Endothelial cell of umbilical vein (primary cell): ENCODE measurements at regions not wholly inside any gene's neighbourhood (a gene's known extent, or its start where the extent isn't known, plus 50 kb on each side); places are given as distances from the start of the nearest gene placed in this dataset.

Experiments used
- EZH2 ChIP-seq: IDR thresholded peaks from 2 replicates; pipeline ENCODE4 v1.6.1; 2012; ENCODE audit warnings: borderline replicate concordance, low read depth, mild to moderate bottlenecking, moderate library complexity, low read length, inconsistent platforms; ENCODE audit not compliant: severe bottlenecking
- GATA2 ChIP-seq: IDR thresholded peaks from 2 replicates; pipeline ENCODE4 v1.7.0; 2011; ENCODE audit warnings: low read depth, mild to moderate bottlenecking, moderate library complexity, mixed read lengths, low read length; ENCODE audit not compliant: insufficient read length, insufficient read depth
- JUN ChIP-seq: IDR thresholded peaks from 2 replicates; pipeline ENCODE4 v1.6.1; 2011; ENCODE audit warnings: borderline replicate concordance, low read depth; ENCODE audit not compliant: insufficient read length, insufficient read depth
- MYC ChIP-seq: IDR thresholded peaks from one replicate; pipeline ENCODE4 v1.6.1; 2011; ENCODE audit warnings: mild to moderate bottlenecking, low read depth, low read length
- POLR2A ChIP-seq: IDR thresholded peaks from 2 replicates; pipeline ENCODE4 v1.6.1; 2012; ENCODE audit warnings: low read depth, mild to moderate bottlenecking, control low read depth, low read length
- POLR2AphosphoS5 ChIP-seq: IDR thresholded peaks from 2 replicates; pipeline ENCODE4 v1.6.1; 2012; ENCODE audit warnings: low read depth, mild to moderate bottlenecking, control low read depth, low read length, moderate library complexity; ENCODE audit not compliant: insufficient read depth
- TF ChIP-seq, protein P1 (sequence below), 2 donors: IDR thresholded peaks; 1 replicate in 1 of 2; 2 replicates in 1 of 2; pipeline ENCODE4 v1.5.1; 2011; ENCODE audit warnings: low read length in 2 of 2, mild to moderate bottlenecking in 2 of 2, moderate library complexity in 2 of 2, control low read depth in 1 of 2, inconsistent platforms in 1 of 2, low read depth in 1 of 2; ENCODE audit not compliant: insufficient read depth in 1 of 2; ENCODE audit errors: extremely low read depth in 1 of 2
- TF ChIP-seq, protein P2 (sequence below): IDR thresholded peaks from 2 replicates; pipeline ENCODE4 v1.6.1; 2011; ENCODE audit not compliant: insufficient read depth, insufficient read length

DNA sequence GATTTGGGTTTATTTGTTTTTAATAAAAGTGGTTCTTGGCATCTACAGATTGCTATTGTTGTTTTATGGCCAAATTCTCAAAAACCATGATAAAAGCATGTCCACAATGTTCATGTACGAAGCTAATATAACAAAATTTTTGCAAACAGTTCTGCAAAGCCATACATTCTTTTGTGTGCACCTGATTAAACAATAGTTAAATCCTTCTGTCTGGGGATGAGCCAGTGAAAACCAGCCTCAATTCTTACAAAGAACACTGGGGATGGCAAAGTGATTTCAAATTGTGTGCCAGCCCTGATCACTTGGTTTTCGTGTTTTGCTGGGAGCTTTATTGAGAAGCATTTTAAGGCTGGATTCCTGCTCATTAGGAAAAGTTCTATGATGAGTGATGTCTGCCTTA is 149.1 kb upstream of the MAGI3 start:
- TF ChIP-seq, protein P1, sequence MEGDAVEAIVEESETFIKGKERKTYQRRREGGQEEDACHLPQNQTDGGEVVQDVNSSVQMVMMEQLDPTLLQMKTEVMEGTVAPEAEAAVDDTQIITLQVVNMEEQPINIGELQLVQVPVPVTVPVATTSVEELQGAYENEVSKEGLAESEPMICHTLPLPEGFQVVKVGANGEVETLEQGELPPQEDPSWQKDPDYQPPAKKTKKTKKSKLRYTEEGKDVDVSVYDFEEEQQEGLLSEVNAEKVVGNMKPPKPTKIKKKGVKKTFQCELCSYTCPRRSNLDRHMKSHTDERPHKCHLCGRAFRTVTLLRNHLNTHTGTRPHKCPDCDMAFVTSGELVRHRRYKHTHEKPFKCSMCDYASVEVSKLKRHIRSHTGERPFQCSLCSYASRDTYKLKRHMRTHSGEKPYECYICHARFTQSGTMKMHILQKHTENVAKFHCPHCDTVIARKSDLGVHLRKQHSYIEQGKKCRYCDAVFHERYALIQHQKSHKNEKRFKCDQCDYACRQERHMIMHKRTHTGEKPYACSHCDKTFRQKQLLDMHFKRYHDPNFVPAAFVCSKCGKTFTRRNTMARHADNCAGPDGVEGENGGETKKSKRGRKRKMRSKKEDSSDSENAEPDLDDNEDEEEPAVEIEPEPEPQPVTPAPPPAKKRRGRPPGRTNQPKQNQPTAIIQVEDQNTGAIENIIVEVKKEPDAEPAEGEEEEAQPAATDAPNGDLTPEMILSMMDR (IDR thresholded peaks at IDR 0.05; ENCODE audit: extremely low read depth in 1 of 2, insufficient read depth in 1 of 2, low read depth in 1 of 2, low read length in 2 of 2): no peak
- no peak for TF ChIP-seq POLR2A
- no peak for TF ChIP-seq JUN
- TF ChIP-seq EZH2: no peak
- no peak for TF ChIP-seq POLR2AphosphoS5
- TF ChIP-seq MYC: no peak
- TF ChIP-seq GATA2: no peak
- TF ChIP-seq, protein P2, sequence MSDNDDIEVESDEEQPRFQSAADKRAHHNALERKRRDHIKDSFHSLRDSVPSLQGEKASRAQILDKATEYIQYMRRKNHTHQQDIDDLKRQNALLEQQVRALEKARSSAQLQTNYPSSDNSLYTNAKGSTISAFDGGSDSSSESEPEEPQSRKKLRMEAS: no peak
